ENCODE measurements at regions not wholly inside any gene's neighbourhood (a gene's known extent, or its start where the extent isn't known, plus 50 kb on each side); places are given as distances from the start of the nearest gene placed in this dataset.

GRCh38 chr12:41910578-41911320, 233.9 kb downstream of the GXYLT1 start:
- 65% methylated on average over 6 of the region's 6 CpGs for WGBS
- intact Hi-C loops (cut with DNase I), result no loop called here
- TF ChIP-seq POLR2A (IDR thresholded peaks at IDR 0.05) (no peak), POLR2AphosphoS5 (IDR thresholded peaks at IDR 0.05) (no peak)
- TF ChIP-seq, protein P1, sequence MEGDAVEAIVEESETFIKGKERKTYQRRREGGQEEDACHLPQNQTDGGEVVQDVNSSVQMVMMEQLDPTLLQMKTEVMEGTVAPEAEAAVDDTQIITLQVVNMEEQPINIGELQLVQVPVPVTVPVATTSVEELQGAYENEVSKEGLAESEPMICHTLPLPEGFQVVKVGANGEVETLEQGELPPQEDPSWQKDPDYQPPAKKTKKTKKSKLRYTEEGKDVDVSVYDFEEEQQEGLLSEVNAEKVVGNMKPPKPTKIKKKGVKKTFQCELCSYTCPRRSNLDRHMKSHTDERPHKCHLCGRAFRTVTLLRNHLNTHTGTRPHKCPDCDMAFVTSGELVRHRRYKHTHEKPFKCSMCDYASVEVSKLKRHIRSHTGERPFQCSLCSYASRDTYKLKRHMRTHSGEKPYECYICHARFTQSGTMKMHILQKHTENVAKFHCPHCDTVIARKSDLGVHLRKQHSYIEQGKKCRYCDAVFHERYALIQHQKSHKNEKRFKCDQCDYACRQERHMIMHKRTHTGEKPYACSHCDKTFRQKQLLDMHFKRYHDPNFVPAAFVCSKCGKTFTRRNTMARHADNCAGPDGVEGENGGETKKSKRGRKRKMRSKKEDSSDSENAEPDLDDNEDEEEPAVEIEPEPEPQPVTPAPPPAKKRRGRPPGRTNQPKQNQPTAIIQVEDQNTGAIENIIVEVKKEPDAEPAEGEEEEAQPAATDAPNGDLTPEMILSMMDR (IDR thresholded peaks at IDR 0.05), result no peak

GRCh38 chr12:41908206-41908605, 236.5 kb downstream of the GXYLT1 start:
- no peaks in the 10 kb centered on the region for H3K4me1 ChIP-seq (replicated peaks)
- no peaks in the 10 kb centered on the region for H3K9me3 ChIP-seq
- no peak for DNase-seq (ENCODE audit: low spot score)
- no peaks in the 10 kb centered on the region for H3K36me3 ChIP-seq
- 66% methylated on average over 4 of the region's 4 CpGs for WGBS
- H3K4me3 ChIP-seq, result no peak overlapping the region
- intact Hi-C loops (cut with DNase I), result no loop called here
- TF ChIP-seq, protein P1 (IDR thresholded peaks at IDR 0.05), result no peak
- TF ChIP-seq POLR2AphosphoS5 (IDR thresholded peaks at IDR 0.05) (no peak), POLR2A (IDR thresholded peaks at IDR 0.05) (no peak)
- no peak overlapping the region for H3K27ac ChIP-seq
- H3K27me3 ChIP-seq (replicated peaks; ENCODE audit: insufficient read depth), result no peaks in the 10 kb centered on the region

More at GRCh38 chr12:41910578-41911320, 233.9 kb downstream of the GXYLT1 start:
- Histone ChIP-seq H3K27me3 (replicated peaks; ENCODE audit: insufficient read depth) (no peaks in the 10 kb centered on the region), H3K4me1 (replicated peaks) (no peaks in the 10 kb centered on the region), H3K36me3 (no peaks in the 10 kb centered on the region), H3K4me3 (no peak overlapping the region), H3K9me3 (no peaks in the 10 kb centered on the region), H3K27ac (no peak overlapping the region)
- DNase-seq (ENCODE audit: low spot score), result no peak

- H3K27ac ChIP-seq, result no peak overlapping the region
- intact Hi-C loops (cut with DNase I), result no loop called here
- H3K9me3 ChIP-seq, result no peaks in the 10 kb centered on the region
- H3K27me3 ChIP-seq (replicated peaks; ENCODE audit: insufficient read depth), result no peaks in the 10 kb centered on the region
- TF ChIP-seq POLR2A (IDR thresholded peaks at IDR 0.05) (no peak), POLR2AphosphoS5 (IDR thresholded peaks at IDR 0.05) (no peak)
- TF ChIP-seq, protein P1 (IDR thresholded peaks at IDR 0.05), result no peak
- H3K4me1 ChIP-seq (replicated peaks), result no peaks in the 10 kb centered on the region
- no peak overlapping the region for H3K4me3 ChIP-seq
- no peak for DNase-seq (ENCODE audit: low spot score)
- H3K36me3 ChIP-seq, result no peaks in the 10 kb centered on the region
Observed at GRCh38 chr12:41907550-41907949, 237.1 kb downstream of the GXYLT1 start.

GRCh38 chr12:41907021-41907420, 237.7 kb downstream of the GXYLT1 start:
- DNase-seq (ENCODE audit: low spot score), result no peak
- no peak for TF ChIP-seq POLR2A (IDR thresholded peaks at IDR 0.05)
- TF ChIP-seq, protein P1 (IDR thresholded peaks at IDR 0.05), result no peak
- no peak for TF ChIP-seq POLR2AphosphoS5 (IDR thresholded peaks at IDR 0.05)
- H3K27me3 ChIP-seq (replicated peaks; ENCODE audit: insufficient read depth), result no peaks in the 10 kb centered on the region
- 79% methylated on average over 10 of the region's 10 CpGs for WGBS
- no peaks in the 10 kb centered on the region for H3K4me1 ChIP-seq (replicated peaks)
- H3K9me3 ChIP-seq, result no peaks in the 10 kb centered on the region
- no peaks in the 10 kb centered on the region for H3K36me3 ChIP-seq
- H3K4me3 ChIP-seq, result no peak overlapping the region
- intact Hi-C loops (cut with DNase I), result no loop called here
- H3K27ac ChIP-seq, result no peak overlapping the region

- intact Hi-C loops (cut with DNase I), result no loop called here
- Histone ChIP-seq H3K4me1 (replicated peaks) (no peaks in the 10 kb centered on the region), H3K4me3 (no peak overlapping the region), H3K36me3 (no peaks in the 10 kb centered on the region), H3K27ac (no peak overlapping the region), H3K9me3 (no peaks in the 10 kb centered on the region), H3K27me3 (replicated peaks; ENCODE audit: insufficient read depth) (no peaks in the 10 kb centered on the region)
- no peak for DNase-seq (ENCODE audit: low spot score)
- TF ChIP-seq, protein P1 (IDR thresholded peaks at IDR 0.05), result no peak
- WGBS, result 98% methylated on average over 6 of the region's 6 CpGs
Observed at GRCh38 chr12:41905759-41906297, 238.8 kb downstream of the GXYLT1 start.
